LHCN-M2 (cell line): ENCODE measurements at regions not wholly inside any gene's neighbourhood (a gene's known extent, or its start where the extent isn't known, plus 50 kb on each side); places are given as distances from the start of the nearest gene placed in this dataset.
"Not testable (repeated sequence)": the region's sequence is repeated elsewhere in the genome, so short reads cannot be mapped to it uniquely, and the experiment has no call there.

Experiments
- DNase-seq: peaks from one replicate; pipeline ENCODE4 v3.0.0-alpha.2; 2012; ENCODE audit warnings: low read depth

DNA sequence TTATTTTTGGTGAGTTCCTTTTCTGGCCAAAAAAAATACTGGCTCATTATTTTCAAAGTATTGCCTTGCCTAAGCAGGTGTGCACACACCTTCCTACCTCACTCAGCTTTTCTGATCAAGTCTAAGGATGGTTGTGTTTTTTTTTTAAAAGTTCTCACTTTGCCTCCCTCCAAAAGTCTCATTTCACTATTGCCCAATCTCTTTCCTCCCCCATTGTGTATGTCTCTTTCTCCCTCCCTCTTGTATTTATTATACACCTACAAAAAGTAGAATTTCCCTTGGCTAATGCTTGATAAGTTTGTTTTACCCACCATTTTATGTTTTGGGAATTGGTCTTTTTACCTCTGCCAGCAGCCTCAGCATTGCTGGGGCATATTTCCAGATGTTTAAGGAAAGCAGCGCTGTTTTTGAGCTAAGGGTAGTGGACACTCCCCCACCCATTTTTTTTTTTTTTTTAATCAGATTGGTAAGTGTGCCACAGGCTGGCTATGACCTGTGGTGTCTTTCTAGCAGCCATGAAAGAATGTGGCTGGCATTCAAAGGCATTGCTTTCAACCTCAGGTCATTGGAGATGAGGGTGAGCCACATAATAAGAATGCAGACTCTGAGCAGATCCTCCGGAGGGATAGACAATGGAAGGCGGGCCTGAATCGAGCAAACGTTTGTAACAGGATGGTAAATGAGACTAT is 668.6 kb downstream of the UTRN start:
- DNase-seq, result peak; percentile 93

- no peak for DNase-seq
These were observed 669.1 kb downstream of the UTRN start for GRCh38 chr6:144954241-144954556.

GRCh38 chr6:144955392-144955791 is 670.3 kb downstream of the UTRN start:
- DNase-seq, result no peak

- DNase-seq, result peak; percentile 22
These were observed 670.7 kb downstream of the UTRN start for GRCh38 chr6:144955859-144956258.

DNA sequence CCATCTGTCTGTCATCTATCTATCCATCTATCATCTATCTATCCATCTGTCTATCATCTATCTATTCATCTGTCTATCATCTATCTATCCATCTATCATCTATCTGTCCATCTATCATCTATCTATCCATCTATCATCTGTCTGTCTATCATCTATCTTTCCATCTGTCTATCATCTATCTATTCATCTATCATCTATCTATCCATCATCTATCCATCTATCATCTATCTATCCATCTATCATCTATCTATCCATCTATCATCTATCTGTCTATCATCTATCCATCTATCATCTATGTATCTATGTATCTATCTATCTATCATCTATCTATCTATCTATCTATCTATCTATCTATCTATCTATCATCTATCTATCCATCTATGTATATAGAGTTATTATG is 671.6 kb downstream of the UTRN start:
- not testable (repeated sequence) for DNase-seq

DNA sequence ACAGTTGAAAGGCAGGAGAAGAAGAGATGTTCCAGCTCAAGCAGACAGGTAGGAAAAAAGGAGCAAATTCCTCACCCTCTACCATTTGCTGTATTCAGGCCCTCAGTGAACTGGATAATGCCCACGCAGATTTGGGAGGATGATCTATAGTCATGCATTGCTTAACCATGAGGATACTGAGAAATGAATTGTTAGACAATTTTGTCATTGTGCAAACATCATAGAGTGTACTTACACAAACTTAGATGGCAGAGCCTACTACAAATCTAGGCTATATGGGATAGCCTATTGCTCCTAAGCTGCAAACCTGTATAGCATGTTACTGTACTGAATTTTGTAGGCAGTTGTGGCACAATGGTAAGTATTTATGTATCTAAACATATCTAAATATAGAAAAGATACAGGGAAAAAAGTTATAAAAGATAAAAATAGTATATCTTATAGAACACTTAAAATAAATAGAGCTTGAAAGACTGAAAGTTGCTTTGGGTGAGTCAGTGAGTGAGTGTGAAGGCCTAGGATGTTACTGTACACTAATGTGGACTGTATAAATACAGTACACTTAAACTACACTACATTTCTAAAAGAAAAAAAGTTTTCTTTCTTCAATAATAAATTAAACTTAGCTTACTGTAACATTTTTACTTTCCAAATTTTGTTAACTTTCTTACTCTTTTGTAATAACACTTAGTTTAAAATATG is 672.3 kb downstream of the UTRN start:
- no peak for DNase-seq

DNA sequence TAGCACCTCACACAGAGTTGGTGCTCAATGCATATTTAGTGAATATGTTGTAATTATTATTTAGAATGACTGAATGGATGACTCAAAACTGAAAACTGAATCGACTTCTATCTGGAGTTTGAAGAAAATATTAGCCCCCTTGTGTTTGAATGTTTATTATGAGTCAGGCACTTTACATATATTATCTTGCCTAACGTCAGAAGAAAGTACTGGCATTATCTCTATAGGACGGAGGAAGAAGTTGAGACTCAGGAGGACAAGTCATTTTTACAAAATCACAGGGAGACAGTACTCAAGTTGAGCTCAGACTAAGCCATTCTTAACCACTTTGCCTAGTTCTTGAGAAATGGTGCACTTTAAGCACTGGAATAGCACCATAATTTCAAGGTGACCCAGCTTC is 684.0 kb downstream of the UTRN start:
- DNase-seq, result no peak

GRCh38 chr6:144969602-144970272 is 684.6 kb downstream of the UTRN start:
- DNase-seq, result no peak

DNA sequence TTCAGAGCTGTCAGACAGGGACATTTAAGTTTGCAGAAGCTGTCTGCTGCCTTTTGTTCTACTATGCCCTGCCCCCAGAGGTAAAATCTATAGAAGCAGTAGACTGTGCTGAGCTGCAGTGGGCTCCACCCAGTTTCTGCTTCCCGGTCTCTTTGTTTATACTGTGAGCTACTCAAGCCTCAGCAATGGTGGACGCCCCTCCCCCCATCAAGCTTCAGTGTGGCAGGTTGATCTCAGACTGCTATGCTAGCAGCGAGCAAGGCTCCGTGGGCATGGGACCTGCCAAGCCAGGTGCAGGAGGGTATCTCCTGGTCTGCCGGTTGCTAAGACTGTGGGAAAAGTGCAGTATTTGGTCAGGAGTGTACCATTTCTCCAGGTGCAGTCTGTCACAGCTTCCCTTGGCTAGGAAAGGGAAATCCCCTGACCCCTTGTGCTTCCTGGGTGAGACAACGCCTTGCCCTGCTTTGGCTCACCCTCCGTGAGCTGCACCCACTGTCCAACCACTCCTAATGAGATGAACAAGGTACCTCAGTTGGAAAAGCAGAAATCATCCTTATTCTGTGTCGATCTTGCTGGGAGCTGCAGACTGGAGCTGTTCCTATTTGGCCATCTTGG is 692.2 kb downstream of the UTRN start:
- DNase-seq, result not testable (repeated sequence)

DNA sequence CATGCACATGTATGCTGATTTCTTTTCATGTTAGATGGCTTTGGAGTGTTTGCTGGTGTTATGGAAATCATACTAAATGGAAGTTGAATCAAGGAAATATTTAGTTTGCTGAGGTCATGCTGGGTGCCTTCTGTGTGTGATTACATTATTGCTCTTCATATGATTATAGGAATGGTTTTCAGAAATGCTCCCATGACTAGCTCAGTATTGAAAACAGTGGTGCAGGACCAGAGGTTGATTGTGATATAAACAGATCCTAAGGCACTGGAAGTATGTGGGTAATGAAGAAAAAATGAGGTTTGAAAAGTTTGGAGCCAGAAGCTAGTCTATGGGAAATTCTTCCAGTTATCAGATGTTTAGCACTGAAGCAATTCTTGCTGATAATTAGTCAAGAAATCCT is 693.1 kb downstream of the UTRN start:
- DNase-seq, result no peak

DNA sequence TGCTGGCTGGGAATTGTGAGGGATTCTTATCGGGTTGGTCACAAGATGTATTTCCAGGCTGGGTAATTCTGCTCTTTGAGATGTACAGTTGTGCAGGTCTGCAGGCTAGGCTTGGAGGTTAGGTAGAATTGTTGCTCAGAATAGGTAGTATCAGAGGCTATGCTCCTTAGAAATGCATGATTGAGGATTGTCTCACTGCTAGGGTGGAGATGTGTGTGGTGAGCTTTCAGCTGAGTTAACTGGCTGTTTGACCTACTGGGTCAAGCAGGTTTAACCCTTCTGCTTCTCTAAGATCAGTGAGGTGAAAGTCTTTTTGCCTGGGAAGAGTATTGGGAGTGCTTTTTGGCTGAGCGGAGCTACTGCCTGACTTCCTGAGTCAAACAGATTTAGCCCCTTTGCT is 701.1 kb downstream of the UTRN start:
- DNase-seq, result no peak

DNA sequence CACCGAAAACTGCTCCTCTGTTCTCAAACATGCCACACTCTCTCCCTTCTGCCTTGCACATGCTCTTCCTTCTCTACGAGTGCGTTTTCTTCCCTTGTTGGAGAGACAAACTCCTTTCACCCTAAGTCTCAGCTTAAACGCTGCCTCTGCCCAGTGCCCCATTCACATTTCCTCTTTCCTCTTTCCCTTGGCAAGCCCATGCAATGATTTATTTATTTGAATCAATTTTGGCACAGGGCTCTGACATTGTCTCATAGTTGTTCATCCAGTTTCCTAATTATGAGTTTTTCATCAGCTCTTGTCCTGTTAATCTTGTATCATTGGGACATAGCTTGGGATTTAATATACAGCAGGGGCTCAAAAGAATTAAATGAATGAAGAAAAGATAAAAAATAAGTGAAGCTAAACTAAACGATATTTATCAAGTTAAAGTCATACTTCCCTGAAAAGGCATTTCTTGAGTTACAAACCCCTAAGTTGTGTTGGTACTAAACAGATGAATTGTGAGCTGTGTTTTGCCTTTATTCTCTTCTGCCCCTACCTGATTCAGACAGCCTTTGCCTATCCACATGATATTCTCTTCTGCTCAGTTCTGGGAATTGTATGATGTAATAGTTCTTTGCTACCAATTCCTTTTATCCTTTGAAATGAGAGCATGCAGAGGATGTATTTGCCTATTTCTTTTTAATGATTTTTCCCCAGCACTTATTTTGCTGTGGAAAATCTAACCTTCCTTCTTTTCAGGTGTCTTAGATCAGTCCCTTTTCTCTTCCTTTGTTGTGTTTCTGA is 704.4 kb downstream of the UTRN start:
- no peak for DNase-seq

DNA sequence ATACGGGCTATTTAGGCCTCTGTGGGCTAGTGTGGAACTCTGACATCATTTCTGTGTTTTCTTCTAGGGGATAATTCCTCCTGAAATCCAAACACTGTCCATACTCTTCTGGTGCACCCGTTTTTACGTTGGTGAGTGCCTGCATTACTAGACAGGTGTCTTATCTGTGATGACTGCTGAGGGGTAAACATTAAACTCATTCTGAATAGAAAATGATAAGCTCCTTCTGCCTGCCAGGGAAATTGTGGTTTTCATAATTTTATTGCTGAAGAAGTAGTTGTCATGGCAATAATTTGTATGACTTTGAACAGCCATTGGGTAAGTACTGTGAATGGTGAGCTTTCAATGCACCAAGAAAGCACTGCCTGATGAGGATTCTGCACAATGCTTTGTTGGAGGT is 705.6 kb downstream of the UTRN start:
- no peak for DNase-seq

GRCh38 chr6:144993870-144994269 is 708.7 kb downstream of the UTRN start:
- DNase-seq, result peak; percentile 60

DNA sequence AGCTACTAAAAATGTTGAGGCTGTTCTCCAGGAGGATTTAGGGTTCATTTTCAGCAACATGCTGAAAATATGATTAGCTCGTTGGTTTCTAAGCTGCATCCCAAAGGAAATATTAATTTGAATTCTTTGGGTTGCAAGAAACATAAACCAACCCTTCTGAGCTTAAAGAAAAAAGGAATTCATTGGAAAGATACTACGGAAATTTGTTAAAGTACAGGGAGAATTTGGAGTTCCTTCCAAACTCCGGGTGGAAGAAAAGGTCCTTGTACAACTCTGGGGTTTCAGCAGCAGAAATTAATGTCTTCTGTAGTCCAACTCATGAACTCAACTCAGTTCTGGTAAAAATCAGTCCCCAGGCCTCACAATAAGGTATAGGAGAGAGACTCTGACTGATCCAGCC is 712.9 kb downstream of the UTRN start:
- no peak for DNase-seq

DNA sequence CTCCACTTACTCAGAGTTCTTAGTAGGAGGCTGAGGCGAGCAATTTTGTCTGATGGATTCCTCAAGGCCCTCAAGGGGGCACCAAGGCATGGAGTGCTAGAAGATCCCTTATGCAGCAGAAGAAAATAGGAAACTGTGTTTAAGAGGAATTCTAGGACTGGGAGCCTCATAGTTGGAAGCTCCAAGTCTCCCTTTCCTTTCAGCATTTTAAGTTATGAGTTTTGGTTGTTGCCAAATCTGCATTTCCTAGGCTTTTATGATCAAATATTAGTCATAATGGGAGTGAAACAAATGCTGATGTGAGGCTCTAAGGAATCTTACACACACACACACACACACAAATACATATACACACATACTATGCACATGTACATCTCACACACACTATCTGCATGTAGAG is 714.0 kb downstream of the UTRN start:
- no peak for DNase-seq

- DNase-seq, result no peak
These were observed 718.0 kb downstream of the UTRN start for GRCh38 chr6:145003145-145003544.

DNA sequence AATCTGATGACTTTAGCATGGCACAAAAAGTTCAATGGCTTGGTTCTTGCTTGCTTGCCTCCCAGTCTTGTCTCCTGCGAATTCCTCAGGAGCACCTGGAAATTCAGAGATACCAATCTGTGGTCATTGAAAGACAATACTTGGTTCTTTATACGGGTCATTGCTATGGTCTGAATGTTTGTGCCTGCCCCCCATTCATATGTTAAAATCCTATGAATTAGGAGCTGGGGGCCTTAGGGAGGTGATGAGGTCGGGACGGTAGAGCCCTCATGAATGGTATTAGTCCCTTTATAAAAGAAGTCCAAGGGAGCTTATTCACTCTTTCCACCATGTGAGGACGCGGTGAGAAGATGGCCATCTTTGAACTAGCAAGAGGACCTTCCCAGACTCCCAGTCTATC is 721.8 kb downstream of the UTRN start:
- DNase-seq, result no peak

DNA sequence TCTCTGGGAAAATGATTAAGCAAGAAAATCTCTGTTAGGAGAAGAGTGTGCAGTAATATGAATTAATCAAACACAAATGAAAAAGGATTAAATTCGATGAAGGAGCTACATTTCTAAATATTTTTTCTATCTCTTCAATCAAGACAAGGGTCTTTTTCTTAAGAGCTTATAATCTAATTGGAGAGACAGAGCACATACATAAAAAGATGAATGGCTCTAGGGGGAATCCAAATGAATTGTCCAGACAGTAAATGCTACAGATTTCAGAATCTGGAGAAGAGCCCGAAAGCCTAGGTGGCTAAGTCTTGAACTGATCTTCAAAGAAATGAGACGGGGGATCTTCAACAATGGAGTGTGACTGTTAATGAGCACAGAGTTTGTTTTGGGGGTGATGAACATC is 723.6 kb downstream of the UTRN start:
- no peak for DNase-seq

- peak; percentile 76 for DNase-seq
These were observed 724.6 kb downstream of the UTRN start for GRCh38 chr6:145009711-145010110.

- DNase-seq, result peak; percentile 54
These were observed 723.2 kb downstream of the EPM2A start for GRCh38 chr6:145012039-145012662.
